Activated CD4-positive, alpha-beta T cell treated with anti-CD3 and anti-CD28 coated beads, Interleukin-2, Interleukin-6, amounts not matched to agents 100 ng/mL and 50 ng/mL, durations not matched to agents 16 hours and 8 hours (primary cell): ENCODE measurements at regions not wholly inside any gene's neighbourhood (a gene's known extent, or its start where the extent isn't known, plus 50 kb on each side); places are given as distances from the start of the nearest gene placed in this dataset.

Source experiments
- DNase-seq: peaks from one replicate; pipeline ENCODE4 v3.0.0-alpha.2; 2020

DNA sequence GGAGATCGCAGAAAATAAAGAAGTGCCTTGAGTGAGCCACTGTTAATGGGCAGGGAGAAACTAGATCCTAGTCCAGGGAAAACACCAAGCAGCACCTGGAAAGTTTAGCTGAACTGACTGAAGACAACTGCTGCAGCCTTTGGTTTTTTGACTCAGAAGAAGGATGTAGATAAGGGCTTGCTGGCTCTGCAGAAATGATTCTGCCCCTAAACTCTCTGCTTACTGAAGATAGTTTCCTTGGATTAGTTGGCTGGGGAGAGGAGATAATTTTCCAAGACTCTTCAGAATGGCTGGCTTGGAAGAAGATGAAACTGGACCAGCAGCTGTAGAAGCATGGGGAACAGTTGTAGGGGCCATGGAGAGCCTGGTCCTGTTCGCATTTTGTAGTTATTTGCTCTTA, 471.8 kb downstream of the KDM4C start:
- DNase-seq: no peak

DNA sequence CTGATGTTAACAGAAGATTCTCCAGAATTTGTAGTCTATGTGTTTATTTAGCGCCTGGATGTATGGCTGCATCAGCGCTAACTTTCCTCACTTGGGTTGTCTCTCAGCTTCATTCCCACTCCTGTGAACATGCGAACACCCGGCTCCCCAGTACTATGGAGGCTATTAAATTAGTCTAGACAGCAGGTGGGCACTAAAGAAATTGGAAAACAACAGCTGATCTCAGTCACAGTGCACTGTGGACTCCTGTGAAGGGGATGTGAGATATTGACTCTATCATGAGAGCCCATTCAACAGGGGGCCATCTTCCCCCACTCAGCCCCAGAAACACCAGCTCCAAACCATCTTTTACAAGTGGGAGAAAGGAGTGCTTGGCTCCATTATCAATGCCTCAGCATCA, 471.0 kb downstream of the KDM4C start:
- no peak for DNase-seq

DNA sequence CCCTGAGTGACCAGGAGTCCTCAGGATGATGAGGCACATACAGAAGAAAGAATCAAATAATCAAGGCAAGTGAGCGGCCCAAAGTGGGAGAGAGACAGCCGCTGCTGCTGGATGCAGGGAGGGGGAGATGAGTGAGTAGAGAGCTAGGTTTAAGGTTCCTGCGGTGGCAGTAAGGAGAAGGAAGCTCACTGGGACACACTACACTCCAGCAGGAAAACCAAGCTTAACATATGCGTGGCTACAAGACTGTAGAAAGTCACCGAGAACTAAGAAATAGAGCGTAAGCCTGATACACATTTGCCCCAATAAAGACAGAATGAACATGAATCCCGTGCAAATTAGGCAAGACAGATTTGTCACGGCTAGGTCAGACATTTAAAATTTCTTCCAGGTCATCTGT, 470.2 kb downstream of the KDM4C start:
- DNase-seq: no peak

GRCh38 chr9:7226007-7226640, 468.4 kb downstream of the KDM4C start:
- DNase-seq: no peak
